Vagina (tissue), 2 donors: ENCODE measurements at regions not wholly inside any gene's neighbourhood (a gene's known extent, or its start where the extent isn't known, plus 50 kb on each side); places are given as distances from the start of the nearest gene placed in this dataset.

Experiments used
- DNase-seq, 2 donors: peaks; one replicate each; pipeline ENCODE4 v3.0.0-alpha.2; 2017; ENCODE audit errors: extremely low spot score in 2 of 2
- H3K27ac ChIP-seq: fragments of 200-600 bp; sonication (generic); one replicate; pipeline ENCODE4 v1.5.1; 2019
- H3K27me3 ChIP-seq: fragments of 200-600 bp; sonication (generic); one replicate; pipeline ENCODE4 v1.5.1; 2019
- H3K36me3 ChIP-seq, 2 donors: fragments of 200-600 bp; sonication (generic); one replicate each; pipeline ENCODE4 v1.5.1; 2017 to 2019
- H3K4me1 ChIP-seq: fragments of 200-600 bp; sonication (generic); one replicate; pipeline ENCODE4 v1.5.1; 2019
- H3K4me3 ChIP-seq, 2 donors: fragments of 200-600 bp; sonication (generic); 1 replicate in 1 of 2; 2 replicates in 1 of 2; pipeline ENCODE4 v1.5.1; 2016 to 2019
- H3K9me3 ChIP-seq: fragments of 200-600 bp; sonication (generic); one replicate; pipeline ENCODE4 v1.5.1; 2019
- POLR2A ChIP-seq, 2 donors: fragments of 450-650 bp; IDR thresholded peaks; one replicate each; pipeline ENCODE4 v1.6.1; 2017; ENCODE audit warnings: antibody characterized with exemption in 2 of 2, mild to moderate bottlenecking in 2 of 2, moderate library complexity in 2 of 2
- POLR2AphosphoS5 ChIP-seq, 2 donors: sonication (generic); formaldehyde crosslinking; IDR thresholded peaks; one replicate each; pipeline ENCODE4 v1.9.0; 2017; ENCODE audit warnings: antibody characterized with exemption in 2 of 2, mild to moderate bottlenecking in 2 of 2, low read depth in 1 of 2; ENCODE audit not compliant: insufficient read depth in 1 of 2
- intact Hi-C: fragments of 100-400 bp; cut with DNase I; formaldehyde crosslinking; loops from one replicate; pipeline ENCODE4 v1.15.1; 2023
- TF ChIP-seq, protein P1 (sequence below), 3 experiments: fragments of 450-650 bp in 2 of 3; fragments of 200-600 bp in 1 of 3; sonication (generic) in 1 of 3; IDR thresholded peaks; one replicate each; pipeline ENCODE4 v1.5.1; 2017 to 2019; ENCODE audit warnings: antibody characterized with exemption in 3 of 3, mild to moderate bottlenecking in 2 of 3, moderate library complexity in 2 of 3

GRCh38 chr13:54627646-54628372 lies 1599.2 kb downstream of the OLFM4 start:
- Histone ChIP-seq H3K27me3 (no peaks in the 10 kb centered on the region), H3K4me3 (no peak overlapping the region), H3K36me3 (no peaks in the 10 kb centered on the region), H3K9me3 (no peaks in the 10 kb centered on the region), H3K27ac (no peak overlapping the region), H3K4me1 (no peaks in the 10 kb centered on the region)
- no peak for TF ChIP-seq POLR2AphosphoS5 (IDR thresholded peaks at IDR 0.05; ENCODE audit: insufficient read depth in 1 of 2, low read depth in 1 of 2)
- TF ChIP-seq POLR2A (IDR thresholded peaks at IDR 0.05) = no peak
- TF ChIP-seq, protein P1, sequence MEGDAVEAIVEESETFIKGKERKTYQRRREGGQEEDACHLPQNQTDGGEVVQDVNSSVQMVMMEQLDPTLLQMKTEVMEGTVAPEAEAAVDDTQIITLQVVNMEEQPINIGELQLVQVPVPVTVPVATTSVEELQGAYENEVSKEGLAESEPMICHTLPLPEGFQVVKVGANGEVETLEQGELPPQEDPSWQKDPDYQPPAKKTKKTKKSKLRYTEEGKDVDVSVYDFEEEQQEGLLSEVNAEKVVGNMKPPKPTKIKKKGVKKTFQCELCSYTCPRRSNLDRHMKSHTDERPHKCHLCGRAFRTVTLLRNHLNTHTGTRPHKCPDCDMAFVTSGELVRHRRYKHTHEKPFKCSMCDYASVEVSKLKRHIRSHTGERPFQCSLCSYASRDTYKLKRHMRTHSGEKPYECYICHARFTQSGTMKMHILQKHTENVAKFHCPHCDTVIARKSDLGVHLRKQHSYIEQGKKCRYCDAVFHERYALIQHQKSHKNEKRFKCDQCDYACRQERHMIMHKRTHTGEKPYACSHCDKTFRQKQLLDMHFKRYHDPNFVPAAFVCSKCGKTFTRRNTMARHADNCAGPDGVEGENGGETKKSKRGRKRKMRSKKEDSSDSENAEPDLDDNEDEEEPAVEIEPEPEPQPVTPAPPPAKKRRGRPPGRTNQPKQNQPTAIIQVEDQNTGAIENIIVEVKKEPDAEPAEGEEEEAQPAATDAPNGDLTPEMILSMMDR (IDR thresholded peaks at IDR 0.05) = no peak
- DNase-seq = no peak
- intact Hi-C loops = no loop called here

DNA sequence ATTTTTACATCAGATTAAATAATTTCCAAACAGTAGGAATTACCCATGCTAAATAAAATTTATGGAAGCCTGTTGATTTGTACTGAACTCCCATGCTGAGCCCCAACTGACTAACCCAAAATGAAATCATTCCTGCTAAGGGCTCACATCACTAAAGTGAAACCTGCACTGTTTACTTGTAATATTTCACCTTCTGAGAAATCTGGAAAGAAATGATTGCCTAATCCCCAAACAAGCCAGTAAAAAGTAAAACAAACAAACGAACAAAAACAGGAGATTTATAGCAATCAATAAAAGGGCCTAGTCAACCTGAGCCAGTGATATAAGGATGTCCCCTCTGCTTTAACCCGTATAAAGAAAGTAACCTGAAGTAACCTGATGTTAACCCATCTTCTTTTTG lies 1599.8 kb downstream of the OLFM4 start:
- Histone ChIP-seq H3K36me3 (no peaks in the 10 kb centered on the region), H3K4me1 (no peaks in the 10 kb centered on the region), H3K27ac (no peak overlapping the region), H3K9me3 (no peaks in the 10 kb centered on the region), H3K4me3 (no peak overlapping the region), H3K27me3 (no peaks in the 10 kb centered on the region)
- intact Hi-C loops = no loop called here
- no peak for DNase-seq
- TF ChIP-seq, protein P1 (IDR thresholded peaks at IDR 0.05) = no peak
- TF ChIP-seq POLR2A (IDR thresholded peaks at IDR 0.05) = no peak
- TF ChIP-seq POLR2AphosphoS5 (IDR thresholded peaks at IDR 0.05; ENCODE audit: insufficient read depth in 1 of 2, low read depth in 1 of 2) = no peak

DNA sequence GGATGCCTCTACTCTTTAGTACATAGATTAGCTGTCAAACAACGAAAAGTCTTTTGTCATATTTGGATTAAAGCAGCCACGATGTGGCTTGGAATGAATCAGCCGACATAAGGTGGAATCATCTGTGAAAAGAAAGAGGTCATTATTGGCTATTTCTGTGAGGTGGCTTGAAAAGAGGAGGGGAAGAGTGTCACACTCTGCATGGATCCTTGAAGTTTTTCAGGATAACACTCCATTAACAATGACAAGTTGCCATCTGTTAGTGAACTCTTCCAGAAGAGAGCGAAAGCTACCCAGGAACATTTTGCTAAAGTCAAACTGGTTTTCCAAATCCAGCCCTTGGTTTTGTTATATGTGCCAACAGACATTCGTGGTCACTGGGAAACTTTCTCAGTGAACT lies 1604.8 kb downstream of the OLFM4 start:
- Histone ChIP-seq H3K4me3 (no peak overlapping the region), H3K9me3 (no peaks in the 10 kb centered on the region), H3K36me3 (no peaks in the 10 kb centered on the region), H3K27me3 (no peaks in the 10 kb centered on the region), H3K27ac (no peak overlapping the region), H3K4me1 (no peaks in the 10 kb centered on the region)
- TF ChIP-seq POLR2A (IDR thresholded peaks at IDR 0.05) = no peak
- TF ChIP-seq, protein P1 (IDR thresholded peaks at IDR 0.05) = no peak
- no peak for TF ChIP-seq POLR2AphosphoS5 (IDR thresholded peaks at IDR 0.05; ENCODE audit: insufficient read depth in 1 of 2, low read depth in 1 of 2)
- DNase-seq = no peak
- intact Hi-C loops = no loop called here

DNA sequence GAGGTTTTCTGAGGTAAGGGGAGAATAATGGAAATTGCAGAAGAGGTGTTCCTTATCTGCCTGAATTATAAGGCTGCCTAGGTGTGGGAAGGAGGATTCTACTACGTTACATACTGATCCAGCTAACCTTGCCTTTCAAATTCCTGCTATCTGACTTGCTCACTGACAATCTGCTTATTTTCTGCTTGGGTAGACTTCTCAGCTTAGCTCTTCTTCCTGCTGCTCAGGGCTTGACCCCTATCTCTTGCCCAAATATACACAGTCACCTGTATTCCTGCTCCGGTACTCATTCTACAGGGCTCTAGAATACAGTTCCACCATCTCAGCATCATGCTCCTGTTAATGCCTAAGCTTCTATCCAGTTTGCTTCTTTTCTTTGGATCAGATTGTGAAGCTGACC lies 1607.6 kb downstream of the OLFM4 start:
- DNase-seq = no peak
- Histone ChIP-seq H3K27ac (no peak overlapping the region), H3K4me3 (no peak overlapping the region), H3K27me3 (no peaks in the 10 kb centered on the region), H3K4me1 (no peaks in the 10 kb centered on the region), H3K9me3 (no peaks in the 10 kb centered on the region), H3K36me3 (no peaks in the 10 kb centered on the region)
- TF ChIP-seq POLR2A (IDR thresholded peaks at IDR 0.05) (no peak), POLR2AphosphoS5 (IDR thresholded peaks at IDR 0.05; ENCODE audit: insufficient read depth in 1 of 2, low read depth in 1 of 2) (no peak)
- TF ChIP-seq, protein P1 (IDR thresholded peaks at IDR 0.05) = no peak
- intact Hi-C loops = no loop called here

DNA sequence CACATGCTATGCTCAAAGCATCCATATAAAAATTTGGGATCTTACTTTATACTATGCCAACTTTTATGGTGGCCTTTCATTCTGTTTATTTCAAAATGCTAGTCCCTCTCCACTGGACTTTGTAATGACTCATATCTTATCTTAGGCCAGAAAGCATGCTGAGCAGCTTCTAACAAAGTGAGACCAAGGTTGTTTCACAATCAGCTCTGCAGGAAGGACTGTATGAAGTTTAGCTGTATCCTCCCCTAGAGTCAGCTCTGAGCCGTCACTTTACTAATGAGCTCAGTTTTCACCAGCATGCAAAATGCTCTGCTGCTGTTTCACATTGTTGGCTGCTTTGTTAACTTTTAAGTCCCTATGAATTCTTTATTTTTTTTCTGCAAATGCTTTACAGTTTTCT lies 1608.8 kb downstream of the OLFM4 start:
- Histone ChIP-seq H3K9me3 (no peaks in the 10 kb centered on the region), H3K36me3 (no peaks in the 10 kb centered on the region), H3K27me3 (no peaks in the 10 kb centered on the region), H3K4me1 (no peaks in the 10 kb centered on the region), H3K27ac (no peak overlapping the region), H3K4me3 (no peak overlapping the region)
- no peak for DNase-seq
- no peak for TF ChIP-seq POLR2AphosphoS5 (IDR thresholded peaks at IDR 0.05; ENCODE audit: insufficient read depth in 1 of 2, low read depth in 1 of 2)
- intact Hi-C loops = no loop called here
